H1 (cell line): ENCODE measurements at regions not wholly inside any gene's neighbourhood (a gene's known extent, or its start where the extent isn't known, plus 50 kb on each side); places are given as distances from the start of the nearest gene placed in this dataset.

Experiments used
- CTCF ChIA-PET: fragments of 300-600 bp; sonication (Branson Sonifier 250); formaldehyde crosslinking; loops from one replicate; lab custom pipeline; 2021; ENCODE audit not compliant: partially characterized antibody; lab: Charles Lee
- POLR2A ChIA-PET: fragments of 300-600 bp; sonication (Branson Sonifier 250); formaldehyde crosslinking; loops from one replicate; lab custom pipeline; 2021; ENCODE audit warnings: inconsistent platforms; ENCODE audit not compliant: partially characterized antibody; lab: Charles Lee
- DNase-seq, 2 experiments: peaks; one replicate each; pipeline versions ENCODE4 v3.0.0 to v3.0.0-alpha.2; 2010 to 2022; ENCODE audit warnings: low spot score in 2 of 2, low read depth in 1 of 2, mixed read lengths in 1 of 2
- FAIRE-seq: peaks from 2 replicates; lab custom pipeline; 2011; peaks lifted over from hg19 to GRCh38; lab: Jason Lieb, UNC
- H2AFZ ChIP-seq: 2 replicates; pipeline ENCODE4 v1.8.1; 2012; ENCODE audit warnings: low read length, inconsistent platforms
- H2AK5ac ChIP-seq: 2 replicates; pipeline ENCODE4 v1.6.1; 2013; ENCODE audit warnings: low read depth, low read length
- H2BK120ac ChIP-seq: replicated peaks from 2 replicates; pipeline ENCODE3; 2013; ENCODE audit warnings: low read depth, low read length, inconsistent platforms
- H2BK12ac ChIP-seq: 2 replicates; pipeline ENCODE4 v1.6.1; 2013; ENCODE audit warnings: low read depth, low read length
- H2BK15ac ChIP-seq: 2 replicates; pipeline ENCODE4 v1.6.1; 2013; ENCODE audit warnings: low read length
- H2BK20ac ChIP-seq: 2 replicates; pipeline ENCODE4 v1.6.1; 2013; ENCODE audit warnings: low read length
- H2BK5ac ChIP-seq: 2 replicates; pipeline ENCODE4 v1.6.1; 2013; ENCODE audit warnings: low read depth, low read length
- H3K14ac ChIP-seq: 2 replicates; pipeline ENCODE4 v1.6.1; 2013; ENCODE audit warnings: inconsistent platforms; ENCODE audit not compliant: insufficient read length
- H3K18ac ChIP-seq: 2 replicates; pipeline ENCODE4 v1.6.1; 2013; ENCODE audit warnings: low read length; ENCODE audit errors: extremely low read depth
- H3K23ac ChIP-seq: 2 replicates; pipeline ENCODE4 v1.6.1; 2013; ENCODE audit warnings: inconsistent platforms; ENCODE audit not compliant: insufficient read length
- H3K23me2 ChIP-seq: 2 replicates; pipeline ENCODE4 v1.6.1; 2013; ENCODE audit warnings: low read depth, low read length
- H3K27ac ChIP-seq: 2 replicates; pipeline ENCODE4 v1.6.1; 2011; ENCODE audit warnings: low read depth, low read length, inconsistent platforms
- H3K27me3 ChIP-seq, 4 experiments: replicated peaks in 1 of 4; 1 replicate in 1 of 4; 2 replicates in 3 of 4; pipeline versions ENCODE4 v1.6.1 to v1.8.1; 2011 to 2013; ENCODE audit warnings: low read length in 3 of 4, mild to moderate bottlenecking in 3 of 4, inconsistent platforms in 2 of 4, mixed read lengths in 2 of 4, moderate library complexity in 1 of 4; ENCODE audit not compliant: control insufficient read depth in 3 of 4, insufficient read depth in 3 of 4; ENCODE audit errors: extremely low read depth in 1 of 4
- H3K36me3 ChIP-seq, 4 experiments: 2 replicates each; pipeline versions ENCODE4 v1.6.1 to v1.8.1; 2011 to 2013; ENCODE audit warnings: mild to moderate bottlenecking in 4 of 4, low read length in 3 of 4, moderate library complexity in 2 of 4, control low read depth in 1 of 4, inconsistent platforms in 1 of 4; ENCODE audit not compliant: insufficient read depth in 4 of 4, control insufficient read depth in 2 of 4
- H3K4ac ChIP-seq: replicated peaks from 2 replicates; pipeline ENCODE3; 2013; ENCODE audit warnings: low read length, low read depth, mixed read lengths, inconsistent platforms; ENCODE audit not compliant: insufficient read length
- H3K4me1 ChIP-seq, 4 experiments: replicated peaks in 1 of 4; 1 replicate in 1 of 4; 2 replicates in 3 of 4; pipeline versions ENCODE4 v1.6.1 to v1.8.1; 2011 to 2013; ENCODE audit warnings: low read length in 3 of 4, inconsistent platforms in 2 of 4, mixed read lengths in 1 of 4; ENCODE audit not compliant: insufficient read depth in 4 of 4, control insufficient read depth in 3 of 4
- H3K4me2 ChIP-seq, 2 experiments: 2 replicates each; pipeline versions ENCODE4 v1.6.1 to v1.8.1; 2011 to 2013; ENCODE audit warnings: low read depth in 2 of 2, low read length in 2 of 2, control low read depth in 1 of 2, inconsistent platforms in 1 of 2, mild to moderate bottlenecking in 1 of 2; ENCODE audit not compliant: insufficient read depth in 1 of 2
- H3K4me3 ChIP-seq, 4 experiments: fragments of 200-600, 300-600 bp in 1 of 4; sonication (generic), shearing (Covaris generic), sonication (Bioruptor Twin) in 1 of 4; 2 replicates each; pipeline versions ENCODE4 v1.5.1 to v1.8.1; 2011 to 2016; ENCODE audit warnings: low read length in 4 of 4, low read depth in 3 of 4, control low read depth in 2 of 4, inconsistent platforms in 2 of 4, mild to moderate bottlenecking in 2 of 4, mixed read lengths in 1 of 4, moderate library complexity in 1 of 4; ENCODE audit not compliant: insufficient read depth in 2 of 4; ENCODE audit errors: extremely low read depth in 1 of 4
- H3K56ac ChIP-seq: replicated peaks from 2 replicates; pipeline ENCODE3; 2013; ENCODE audit warnings: low read depth, mild to moderate bottlenecking, mixed read lengths, low read length, inconsistent platforms; ENCODE audit not compliant: insufficient read length
- H3K79me1 ChIP-seq: 2 replicates; pipeline ENCODE4 v1.6.1; 2013; ENCODE audit warnings: low read depth, low read length, control low read depth
- H3K79me2 ChIP-seq, 2 experiments: 2 replicates each; pipeline versions ENCODE4 v1.6.1 to v1.8.1; 2012 to 2013; ENCODE audit warnings: low read length in 2 of 2, mild to moderate bottlenecking in 2 of 2, inconsistent platforms in 1 of 2; ENCODE audit not compliant: insufficient read depth in 2 of 2, control insufficient read depth in 1 of 2
- H3K9ac ChIP-seq, 4 experiments: replicated peaks in 1 of 4; 1 replicate in 1 of 4; 2 replicates in 3 of 4; pipeline versions ENCODE4 v1.6.1 to v1.8.1; 2011 to 2013; ENCODE audit warnings: low read depth in 3 of 4, low read length in 3 of 4, control low read depth in 2 of 4, mild to moderate bottlenecking in 2 of 4, moderate library complexity in 2 of 4, inconsistent platforms in 1 of 4; ENCODE audit errors: extremely low read depth in 1 of 4
- H3K9me3 ChIP-seq, 2 experiments: 2 replicates each; pipeline versions ENCODE4 v1.6.1 to v1.8.1; 2012 to 2013; ENCODE audit warnings: mild to moderate bottlenecking in 2 of 2, moderate library complexity in 2 of 2, control low read depth in 1 of 2, inconsistent platforms in 1 of 2, low read depth in 1 of 2, low read length in 1 of 2, mixed read lengths in 1 of 2; ENCODE audit not compliant: insufficient read depth in 2 of 2
- H4K20me1 ChIP-seq, 2 experiments: replicated peaks in 1 of 2; 2 replicates each; pipeline versions ENCODE3 to v1.8.1; 2011 to 2013; ENCODE audit warnings: inconsistent platforms in 2 of 2, low read length in 2 of 2, mild to moderate bottlenecking in 1 of 2; ENCODE audit not compliant: insufficient read depth in 2 of 2, control insufficient read depth in 1 of 2
- H4K5ac ChIP-seq: 2 replicates; pipeline ENCODE4 v1.6.1; 2013; ENCODE audit warnings: low read length, low read depth, mixed read lengths, inconsistent platforms; ENCODE audit not compliant: insufficient read length
- H4K8ac ChIP-seq: 2 replicates; pipeline ENCODE4 v1.8.0; 2013; ENCODE audit warnings: mild to moderate bottlenecking, moderate library complexity, low read length, inconsistent platforms; ENCODE audit not compliant: insufficient read depth; ENCODE audit errors: extremely low read depth
- H4K91ac ChIP-seq: replicated peaks from 2 replicates; pipeline ENCODE3; 2013; ENCODE audit warnings: low read length, mixed read lengths, inconsistent platforms; ENCODE audit not compliant: insufficient read length
- CEBPB ChIP-seq: IDR thresholded peaks from 2 replicates; pipeline ENCODE4 v1.6.1; 2012; ENCODE audit warnings: low read depth, low read length
- CHD2 ChIP-seq: IDR thresholded peaks from 2 replicates; pipeline ENCODE4 v1.6.1; 2012; ENCODE audit warnings: low read length, improper control_type of control experiment
- GABPA ChIP-seq: IDR thresholded peaks from 2 replicates; pipeline ENCODE4 v1.6.1; 2011; ENCODE audit warnings: mild to moderate bottlenecking, low read length, moderate library complexity, borderline replicate concordance; ENCODE audit not compliant: insufficient read depth
- MAFK ChIP-seq: IDR thresholded peaks from 2 replicates; pipeline ENCODE4 v1.6.1; 2012; ENCODE audit warnings: low read depth, mild to moderate bottlenecking, improper control_type of control experiment, low read length
- SAP30 ChIP-seq: fragments of 300-600 bp; sonication (generic); IDR thresholded peaks from 2 replicates; pipeline ENCODE4 v1.7.1; 2012; ENCODE audit warnings: low read length, moderate library complexity, mild to moderate bottlenecking, inconsistent platforms; ENCODE audit not compliant: insufficient read depth, insufficient replicate concordance
- ZNF274 ChIP-seq: IDR thresholded peaks from 2 replicates; pipeline ENCODE4 v1.7.0; 2012; ENCODE audit warnings: low read length, borderline replicate concordance; ENCODE audit errors: extremely low read depth
- WGBS, 2 experiments: shearing (Covaris generic) in 1 of 2; methylation state at CpG; one replicate each; pipeline versions ENCODE4 v1.1.6 to v1.1.7; 2013 to 2015; ENCODE audit warnings: low lambda C conversion rate in 2 of 2, mixed read lengths in 2 of 2, inconsistent platforms in 1 of 2, low coverage in 1 of 2, missing lambda C conversion rate in 1 of 2; ENCODE audit not compliant: insufficient replicate concordance in 2 of 2, insufficient coverage in 1 of 2, insufficient read length in 1 of 2; ENCODE audit errors: extremely low coverage in 1 of 2, missing lambda C conversion rate in 1 of 2; 5-methylcytosine and 5-hydroxymethylcytosine counted together
- TF ChIP-seq, protein P1 (sequence below): IDR thresholded peaks from 2 replicates; pipeline ENCODE4 v1.6.1; 2012; ENCODE audit warnings: low read length, inconsistent platforms

GRCh38 chr14:24708684-24709083 lies 74.7 kb upstream of the GZMB start:
- Histone ChIP-seq H3K4me2 (no peak overlapping the region), H4K20me1 (no peaks in the 10 kb centered on the region), H2BK20ac (no peak overlapping the region), H3K23ac (no peak overlapping the region), H2BK15ac (no peak overlapping the region), H3K79me1 (no peaks in the 10 kb centered on the region), H3K9ac (no peak overlapping the region), H3K4me3 (no peak overlapping the region), H3K36me3 (no peaks in the 10 kb centered on the region), H4K5ac (no peak overlapping the region), H2AK5ac (no peak overlapping the region), H3K23me2 (no peaks in the 10 kb centered on the region), H3K79me2 (no peaks in the 10 kb centered on the region), H2BK12ac (no peak overlapping the region), H3K27me3 (no peaks in the 10 kb centered on the region), H2BK5ac (no peak overlapping the region), H3K4ac (no peak overlapping the region), H3K9me3 (no peaks in the 10 kb centered on the region), H2AFZ (no peak overlapping the region), H4K8ac (no peak overlapping the region), H2BK120ac (no peak overlapping the region), H3K4me1 (no peaks in the 10 kb centered on the region), H4K91ac (no peak overlapping the region), H3K27ac (no peak overlapping the region), H3K18ac (no peak overlapping the region), H3K56ac (no peak overlapping the region), H3K14ac (no peak overlapping the region)
- DNase-seq = no peak
- WGBS, 2 experiments = 93% methylated on average over 3 of the region's 3 CpGs; no CpG with 5 or more reads in 1 of the 2 experiments
- CTCF ChIA-PET = interaction anchor here (2.3 to 4.5 kb wide), 7 partner anchors 12 to 704 kb away, joined by 9 to 34 read pairs (median 17); no protein-coding TSS in a partner anchor
- FAIRE-seq = no peak
- POLR2A ChIA-PET = no interaction called here
- TF ChIP-seq SAP30 = no peak
- no peak for TF ChIP-seq MAFK
- TF ChIP-seq GABPA = no peak
- no peak for TF ChIP-seq CHD2
- TF ChIP-seq, protein P1, sequence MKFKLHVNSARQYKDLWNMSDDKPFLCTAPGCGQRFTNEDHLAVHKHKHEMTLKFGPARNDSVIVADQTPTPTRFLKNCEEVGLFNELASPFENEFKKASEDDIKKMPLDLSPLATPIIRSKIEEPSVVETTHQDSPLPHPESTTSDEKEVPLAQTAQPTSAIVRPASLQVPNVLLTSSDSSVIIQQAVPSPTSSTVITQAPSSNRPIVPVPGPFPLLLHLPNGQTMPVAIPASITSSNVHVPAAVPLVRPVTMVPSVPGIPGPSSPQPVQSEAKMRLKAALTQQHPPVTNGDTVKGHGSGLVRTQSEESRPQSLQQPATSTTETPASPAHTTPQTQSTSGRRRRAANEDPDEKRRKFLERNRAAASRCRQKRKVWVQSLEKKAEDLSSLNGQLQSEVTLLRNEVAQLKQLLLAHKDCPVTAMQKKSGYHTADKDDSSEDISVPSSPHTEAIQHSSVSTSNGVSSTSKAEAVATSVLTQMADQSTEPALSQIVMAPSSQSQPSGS = no peak
- TF ChIP-seq ZNF274 = no peak
- no peak for TF ChIP-seq CEBPB
